ENCODE measurements at regions not wholly inside any gene's neighbourhood (a gene's known extent, or its start where the extent isn't known, plus 50 kb on each side); places are given as distances from the start of the nearest gene placed in this dataset.

GRCh38 chr1:199122532-199123311 lies 483.9 kb downstream of the PTPRC start:
- TF ChIP-seq CTCF (IDR thresholded peaks at IDR 0.05), result no peak
- no peak for TF ChIP-seq POLR2AphosphoS5 (IDR thresholded peaks at IDR 0.05)
- TF ChIP-seq POLR2A (IDR thresholded peaks at IDR 0.05), result no peak
- no peak for TF ChIP-seq EP300 (IDR thresholded peaks at IDR 0.05)

All from sigmoid colon (tissue), 4 donors.